VCaP (cell line): ENCODE measurements at regions not wholly inside any gene's neighbourhood (a gene's known extent, or its start where the extent isn't known, plus 50 kb on each side); places are given as distances from the start of the nearest gene placed in this dataset.

ENCODE experiments used
- H3K27ac ChIP-seq: fragments of 450-650 bp; 2 replicates; pipeline ENCODE4 v1.5.1; 2017
- CTCF ChIP-seq: fragments of 450-650 bp; conservative IDR thresholded peaks from 2 replicates; pipeline ENCODE4 v1.5.1; 2017; ENCODE audit warnings: mild to moderate bottlenecking, moderate library complexity

GRCh38 chr3:34725774-34726173 is 913.6 kb upstream of the ARPP21 start:
- no peak overlapping the region for H3K27ac ChIP-seq
- TF ChIP-seq CTCF: no peak

- no peak for TF ChIP-seq CTCF
- no peak overlapping the region for H3K27ac ChIP-seq
Measured at GRCh38 chr3:34727700-34728099, 911.6 kb upstream of the ARPP21 start.

GRCh38 chr3:34742151-34742550 is 897.2 kb upstream of the ARPP21 start:
- no peak overlapping the region for H3K27ac ChIP-seq
- TF ChIP-seq CTCF: no peak

GRCh38 chr3:34758630-34759261 is 880.6 kb upstream of the ARPP21 start:
- no peak overlapping the region for H3K27ac ChIP-seq
- no peak for TF ChIP-seq CTCF

- H3K27ac ChIP-seq: no peak overlapping the region
- TF ChIP-seq CTCF: no peak
Measured at GRCh38 chr3:34777386-34777785, 861.9 kb upstream of the ARPP21 start.

- no peak overlapping the region for H3K27ac ChIP-seq
- TF ChIP-seq CTCF: no peak
Measured at GRCh38 chr3:34779092-34779491, 860.2 kb upstream of the ARPP21 start.

GRCh38 chr3:34780294-34780693 is 859.0 kb upstream of the ARPP21 start:
- TF ChIP-seq CTCF: no peak
- no peak overlapping the region for H3K27ac ChIP-seq
